Stimulated activated CD4-positive, alpha-beta T cell treated with anti-CD3 and anti-CD28 coated beads, Interleukin-15, amount 100 ng/mL, for 24 hours (primary cell): ENCODE measurements at regions not wholly inside any gene's neighbourhood (a gene's known extent, or its start where the extent isn't known, plus 50 kb on each side); places are given as distances from the start of the nearest gene placed in this dataset.

Experiments used
- DNase-seq: peaks from one replicate; pipeline ENCODE4 v3.0.0-alpha.2; 2020

DNA sequence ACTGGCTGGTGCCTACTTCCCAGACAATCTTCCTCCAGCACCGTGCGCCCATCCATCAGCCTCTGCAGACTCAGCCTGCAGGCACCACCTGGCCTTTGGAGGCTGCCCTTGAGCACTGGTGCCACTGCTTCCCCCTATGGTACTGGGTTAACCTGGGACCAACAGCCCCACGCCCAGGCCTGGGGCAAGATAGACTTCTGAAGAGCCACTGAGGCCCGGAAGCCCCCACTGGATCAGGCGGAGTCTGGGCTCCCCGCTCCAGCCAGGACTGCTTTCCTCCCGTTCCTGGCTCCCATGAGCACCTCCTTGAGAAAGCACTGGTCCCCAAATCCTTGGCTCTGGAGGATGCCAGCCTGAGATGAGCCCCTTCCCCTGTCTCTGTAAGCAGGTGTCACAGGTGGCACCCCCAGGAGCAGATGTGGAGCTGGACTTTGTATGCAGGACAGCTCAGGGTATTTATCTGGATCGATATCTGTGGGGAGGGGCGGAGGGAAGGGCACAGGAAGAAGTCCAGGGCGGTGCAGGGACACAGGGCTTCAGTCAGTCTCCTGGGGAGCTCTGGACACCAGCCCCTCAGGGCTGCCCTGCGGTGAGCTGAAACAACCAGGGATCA lies 206.5 kb upstream of the PPP2R2D start:
- DNase-seq, result no peak

DNA sequence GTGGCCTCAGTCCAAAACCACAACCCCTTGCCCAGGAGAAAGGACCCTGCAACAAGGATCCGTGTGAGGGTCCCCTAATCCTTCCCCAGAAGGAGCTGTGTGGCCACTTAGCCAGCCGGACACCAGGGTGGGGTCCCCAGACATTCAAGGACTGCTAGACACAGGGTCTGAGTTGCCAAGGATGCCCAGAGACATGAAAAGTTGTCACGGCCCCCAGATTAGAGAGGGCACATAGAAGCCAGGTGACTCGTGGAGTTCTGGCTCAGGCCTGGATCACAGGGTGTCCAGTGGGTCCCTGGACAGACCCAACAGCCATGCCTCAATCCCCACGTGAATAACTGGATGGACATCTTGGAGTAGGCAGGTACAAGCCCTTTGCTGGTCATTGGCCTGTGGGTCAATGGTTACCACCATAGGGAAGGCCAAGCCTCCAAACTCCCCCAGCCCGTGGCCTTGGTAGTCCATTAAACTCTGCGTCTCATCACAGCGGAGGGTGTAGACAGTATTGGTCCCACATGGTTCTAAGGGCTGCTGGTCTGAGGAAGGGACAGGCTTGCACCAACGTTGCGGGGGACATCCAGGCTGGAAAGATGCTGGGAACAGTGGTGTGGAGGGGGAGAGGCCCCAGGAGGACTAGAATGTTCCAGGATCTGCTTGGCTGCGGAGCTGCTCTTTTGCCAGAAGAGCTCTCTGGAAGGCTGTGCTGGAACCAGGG lies 205.9 kb upstream of the PPP2R2D start:
- DNase-seq, result no peak

DNA sequence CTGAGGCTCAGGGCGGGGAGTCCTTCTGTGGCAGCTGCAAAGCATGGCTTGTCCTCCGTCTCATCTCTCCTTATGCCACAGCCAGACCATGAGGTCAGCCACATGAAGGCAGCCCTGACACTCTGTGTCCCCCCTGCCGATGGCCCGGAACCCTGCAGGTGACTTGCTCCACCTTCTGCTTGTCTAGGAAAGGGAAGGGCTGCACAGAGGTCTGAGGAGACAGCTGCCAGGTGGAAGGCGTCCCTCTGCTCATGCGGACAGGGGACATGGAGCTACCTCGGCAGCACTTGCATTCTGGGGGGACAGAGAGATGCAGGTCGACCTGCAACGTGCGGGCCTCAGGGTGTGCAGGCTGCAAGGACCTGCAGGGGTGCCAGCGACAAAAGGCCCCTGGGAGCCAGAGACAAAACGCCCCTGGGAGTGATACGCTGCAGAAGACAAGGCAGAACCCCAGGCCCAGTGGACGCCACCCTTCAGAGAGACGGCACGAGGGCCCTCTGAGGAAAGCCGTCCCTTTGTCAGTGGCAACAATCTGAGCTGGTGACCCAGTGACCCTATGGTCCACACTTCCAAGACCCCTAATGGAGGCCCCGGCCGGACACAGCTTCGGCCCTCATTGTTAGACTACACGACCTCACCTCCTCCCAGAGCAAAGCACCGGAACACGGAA lies 205.2 kb upstream of the PPP2R2D start:
- DNase-seq, result no peak

DNA sequence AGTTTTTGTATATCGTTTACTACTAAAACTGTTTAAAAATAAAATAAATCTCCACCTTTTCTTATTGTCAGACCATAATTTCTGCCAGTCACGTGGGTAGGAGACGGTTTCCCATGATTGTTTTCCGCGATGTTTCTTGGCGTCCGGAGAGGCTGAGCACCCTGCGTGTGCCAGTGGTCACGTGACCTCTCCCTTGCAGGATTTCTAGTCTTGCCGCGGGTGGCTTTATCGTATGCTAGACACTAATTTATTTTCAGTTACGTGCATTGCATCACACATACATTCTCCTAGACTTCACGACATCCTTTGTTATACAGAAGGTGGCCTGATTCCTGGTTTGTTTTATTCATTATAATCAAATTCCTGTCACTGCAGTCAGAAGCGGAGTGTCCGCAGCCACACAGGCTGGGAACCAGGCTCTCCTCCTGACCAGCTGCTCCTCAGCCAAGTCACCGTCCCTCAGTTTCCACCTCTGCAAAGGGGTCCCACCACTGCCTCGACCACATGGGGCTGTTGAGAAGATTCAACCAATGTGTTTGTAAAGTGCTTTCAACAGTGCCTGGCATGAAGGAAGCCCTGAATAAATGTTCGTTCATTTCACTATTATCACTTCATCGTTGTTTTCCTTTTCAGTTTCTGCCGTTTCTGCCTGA lies 203.2 kb upstream of the PPP2R2D start:
- no peak for DNase-seq

DNA sequence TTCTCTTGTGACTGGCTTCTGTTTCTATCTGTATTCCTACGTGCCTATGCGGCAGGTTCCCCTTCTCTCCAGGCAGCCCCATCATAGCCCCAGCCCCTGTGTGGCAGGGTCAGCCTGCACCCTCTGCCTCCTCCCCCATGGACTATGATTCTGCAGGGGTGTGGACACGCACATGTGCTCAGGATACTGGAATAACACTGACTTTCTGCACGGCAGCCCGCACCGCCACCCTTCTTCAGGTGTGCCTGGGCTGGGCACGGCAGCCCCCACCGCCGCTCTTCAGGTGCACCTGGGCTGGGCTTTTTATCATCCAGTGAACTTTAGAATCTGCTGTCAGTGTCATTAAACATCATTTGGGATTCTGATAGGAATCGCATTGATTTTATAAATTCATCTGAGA lies 202.6 kb upstream of the PPP2R2D start:
- DNase-seq, result no peak

DNA sequence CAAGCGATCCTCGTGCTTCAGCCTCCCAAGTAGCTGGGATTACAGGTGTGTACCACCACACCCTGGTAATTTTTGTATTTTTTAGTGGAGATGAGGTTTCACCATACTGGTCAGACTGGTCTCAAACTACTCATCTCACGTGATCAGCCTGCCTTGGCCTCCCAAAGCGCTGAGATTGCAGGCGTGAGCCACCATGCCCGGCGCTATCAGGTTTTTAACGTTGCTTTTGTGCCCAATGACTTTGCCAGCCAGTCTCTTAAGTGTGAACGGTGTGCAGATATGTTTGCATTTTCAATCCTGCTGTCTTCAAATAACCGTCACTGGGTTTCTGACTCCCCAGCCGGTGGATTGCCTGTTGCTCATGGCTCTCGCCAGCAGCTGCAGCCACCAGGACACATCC lies 201.8 kb upstream of the PPP2R2D start:
- no peak for DNase-seq

DNA sequence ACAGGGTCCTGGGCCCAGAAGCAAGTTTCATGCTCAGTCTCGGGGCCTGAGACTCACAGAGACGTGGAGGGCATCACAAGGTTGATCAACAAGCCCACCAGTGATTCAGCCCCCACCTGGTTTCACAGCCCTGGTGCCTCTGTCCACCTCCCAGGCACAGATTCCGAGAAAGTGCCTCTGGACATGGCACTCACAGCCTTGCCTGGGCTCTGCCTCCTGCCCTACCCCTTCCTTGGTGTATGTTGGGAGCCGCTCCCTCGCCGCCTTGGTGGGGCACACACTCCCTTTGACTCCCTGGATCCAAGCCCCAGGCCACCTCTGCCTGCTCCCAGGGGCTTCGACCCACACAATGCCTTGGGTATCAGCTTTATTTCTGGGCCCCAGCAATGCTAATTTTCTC lies 200.8 kb upstream of the PPP2R2D start:
- no peak for DNase-seq

DNA sequence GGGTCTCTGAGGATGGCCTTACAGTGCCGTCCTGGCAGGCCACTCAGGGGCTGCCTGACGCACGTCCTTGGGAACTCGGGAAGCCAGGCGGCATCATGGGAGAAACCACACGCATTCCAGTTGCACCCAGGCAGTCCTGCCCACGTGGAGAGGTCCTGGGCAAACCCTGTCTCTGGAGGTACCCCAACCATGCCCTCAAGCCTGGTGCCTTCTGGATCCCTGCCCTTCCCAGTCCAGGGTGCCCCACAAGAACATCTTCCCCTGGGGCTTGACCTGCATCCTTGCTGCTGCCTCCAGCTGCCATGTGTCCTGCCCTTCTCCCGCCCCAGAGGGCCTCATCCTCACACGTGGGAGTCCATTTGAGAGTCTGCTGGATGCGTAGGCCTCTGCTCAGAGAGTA lies 200.3 kb upstream of the PPP2R2D start:
- DNase-seq, result no peak

DNA sequence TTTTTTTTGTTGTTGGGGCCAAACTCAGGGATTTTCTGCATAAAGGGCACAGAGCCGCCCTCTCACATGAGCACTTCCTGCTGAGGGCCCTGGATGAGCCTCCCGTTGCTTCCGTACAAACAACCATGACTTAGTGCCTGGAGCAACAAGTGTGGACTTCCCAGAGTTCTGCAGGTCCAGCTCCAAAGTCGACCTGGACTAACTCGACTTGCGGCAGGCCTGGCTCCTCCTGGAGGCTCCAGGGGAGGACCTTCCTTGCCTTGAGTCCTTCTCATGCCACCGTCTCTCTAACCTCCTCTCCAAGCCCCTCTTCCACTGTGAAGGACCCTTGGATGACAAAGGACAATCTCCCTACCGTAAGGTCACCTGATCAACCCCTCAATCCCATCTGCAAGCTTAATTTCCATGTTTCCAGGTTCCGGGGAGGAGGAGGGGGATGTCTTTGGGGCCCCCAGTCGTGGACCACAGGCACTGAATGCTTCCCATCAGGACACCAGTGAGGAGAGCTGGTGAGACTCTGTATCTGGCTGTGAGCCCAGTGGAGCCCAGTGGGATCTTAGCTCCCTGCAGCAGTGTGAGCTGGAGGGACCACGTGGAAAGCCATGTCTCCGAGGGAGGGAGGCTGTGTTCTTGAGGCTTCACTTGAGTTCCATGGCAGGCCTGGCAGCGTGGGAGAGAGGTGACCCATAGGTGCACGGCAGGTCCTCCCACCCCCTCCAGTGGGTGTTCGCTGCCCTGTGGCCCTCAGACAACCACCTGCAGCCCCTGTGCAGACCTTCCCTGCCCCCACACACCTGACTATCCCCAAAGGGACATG lies 199.5 kb upstream of the PPP2R2D start:
- DNase-seq, result no peak

DNA sequence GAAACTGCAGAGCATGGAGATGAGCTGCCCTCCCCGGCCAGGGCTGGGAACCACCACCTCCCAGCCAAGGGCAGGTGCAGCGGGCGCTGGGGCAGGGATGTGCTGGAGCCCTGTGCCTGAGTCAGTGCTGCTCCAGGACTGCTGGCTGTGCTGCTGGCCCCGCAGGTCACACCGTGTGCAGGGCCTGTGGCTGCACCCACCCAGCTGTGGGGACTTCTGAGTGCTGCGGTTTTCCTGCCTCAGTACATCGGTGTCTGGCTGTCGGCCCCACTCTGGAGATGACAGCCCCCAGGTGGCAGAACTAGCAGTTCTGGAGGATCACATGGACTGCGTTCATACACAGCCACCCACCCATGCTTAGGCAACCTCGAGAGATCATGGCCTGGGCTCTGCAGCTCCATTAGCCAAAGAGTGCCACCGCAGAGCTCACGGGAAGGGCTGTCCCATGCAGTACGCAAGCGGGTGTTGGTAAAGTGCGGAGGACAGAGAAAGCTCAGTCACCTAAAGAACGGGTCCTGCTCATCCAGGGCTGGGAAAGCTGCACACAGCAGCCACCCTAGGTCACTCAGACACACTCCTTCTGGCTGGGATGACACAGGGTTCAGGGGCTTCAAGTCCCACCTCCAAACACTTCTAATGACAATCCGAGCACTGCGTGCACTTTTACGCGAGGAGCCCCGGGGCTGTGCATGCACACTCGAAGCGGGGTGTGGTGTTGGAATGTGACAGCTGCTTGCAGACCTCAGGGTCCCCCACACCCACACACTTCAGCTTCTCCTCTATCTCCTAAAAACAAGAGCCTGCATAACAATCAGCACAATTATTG lies 198.1 kb upstream of the PPP2R2D start:
- no peak for DNase-seq

DNA sequence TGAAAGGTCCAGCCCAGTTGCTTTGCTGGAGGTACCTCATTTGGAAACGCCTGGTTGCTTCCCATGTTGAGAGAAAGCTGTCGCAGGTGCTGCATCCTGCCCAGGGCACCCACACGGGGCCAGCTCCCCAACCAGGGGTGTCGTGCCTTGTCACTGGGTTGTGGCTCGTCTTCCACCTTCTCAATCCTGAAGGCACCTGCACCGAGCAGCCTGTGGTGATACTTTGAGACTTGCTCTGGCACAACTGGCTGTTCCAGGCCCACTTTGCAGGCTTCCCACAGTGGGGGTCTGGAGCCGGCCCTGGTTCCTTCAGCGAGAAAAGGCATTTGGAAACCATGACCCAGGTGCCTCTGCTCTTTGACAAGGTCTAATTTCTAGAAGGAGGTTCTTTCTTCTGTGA lies 197.3 kb upstream of the PPP2R2D start:
- DNase-seq, result no peak

DNA sequence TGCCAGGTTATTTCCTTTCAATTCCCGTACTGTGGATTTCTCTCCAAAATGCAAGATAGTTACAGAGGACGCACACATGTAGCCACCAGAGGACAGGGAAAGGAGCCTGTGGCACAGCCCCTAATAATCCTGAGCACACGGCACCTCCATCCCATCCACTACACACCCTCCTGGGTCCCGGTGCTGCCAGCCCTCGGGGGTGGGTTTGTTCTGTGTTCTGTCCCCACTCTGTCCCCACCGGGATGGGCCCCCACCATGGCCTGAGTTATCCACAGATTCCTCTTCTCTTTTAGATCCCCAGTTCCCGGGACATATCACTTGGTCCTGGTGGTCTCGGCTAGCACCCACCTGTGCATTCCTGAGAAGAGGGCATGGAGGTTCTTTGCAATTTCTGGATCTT lies 196.9 kb upstream of the PPP2R2D start:
- no peak for DNase-seq

DNA sequence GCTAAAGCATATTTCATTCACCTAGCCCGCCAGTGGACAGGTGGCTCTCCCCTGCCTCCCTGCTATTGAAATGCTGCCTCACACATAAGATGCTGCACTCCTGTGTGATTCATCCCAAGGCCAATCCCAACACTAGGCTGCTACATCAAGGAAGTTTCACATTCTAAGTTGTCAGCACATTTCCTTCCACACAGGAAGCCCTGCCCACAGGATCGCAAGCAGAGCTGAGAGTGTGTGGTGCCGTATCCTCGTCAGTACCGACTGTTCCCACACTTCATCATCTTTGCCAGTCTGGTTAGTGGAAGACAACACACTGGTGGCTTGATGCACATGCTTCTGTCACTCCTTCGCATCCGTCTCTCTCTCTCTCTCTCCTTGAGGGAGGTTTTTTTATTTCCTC lies 194.3 kb upstream of the PPP2R2D start:
- DNase-seq, result no peak

DNA sequence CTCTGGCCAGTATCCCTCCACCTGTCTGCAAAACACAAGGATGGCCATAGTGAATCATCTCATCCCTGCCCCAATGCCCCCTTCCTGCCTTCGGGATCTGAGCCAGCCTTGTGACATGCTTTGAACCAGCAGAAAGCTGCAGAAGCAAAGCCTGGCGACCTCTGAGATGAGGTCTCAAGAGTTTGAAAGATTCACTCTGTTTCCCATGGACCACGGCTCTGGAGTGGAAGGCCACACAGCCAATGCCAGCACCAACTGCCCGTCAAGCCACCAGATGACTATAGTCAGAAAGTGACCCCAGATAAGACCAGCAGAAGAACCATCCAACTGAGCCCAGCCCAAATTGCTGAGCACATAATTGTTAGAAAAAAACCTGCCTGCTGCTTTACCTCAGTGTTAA lies 193.9 kb upstream of the PPP2R2D start:
- DNase-seq, result no peak

DNA sequence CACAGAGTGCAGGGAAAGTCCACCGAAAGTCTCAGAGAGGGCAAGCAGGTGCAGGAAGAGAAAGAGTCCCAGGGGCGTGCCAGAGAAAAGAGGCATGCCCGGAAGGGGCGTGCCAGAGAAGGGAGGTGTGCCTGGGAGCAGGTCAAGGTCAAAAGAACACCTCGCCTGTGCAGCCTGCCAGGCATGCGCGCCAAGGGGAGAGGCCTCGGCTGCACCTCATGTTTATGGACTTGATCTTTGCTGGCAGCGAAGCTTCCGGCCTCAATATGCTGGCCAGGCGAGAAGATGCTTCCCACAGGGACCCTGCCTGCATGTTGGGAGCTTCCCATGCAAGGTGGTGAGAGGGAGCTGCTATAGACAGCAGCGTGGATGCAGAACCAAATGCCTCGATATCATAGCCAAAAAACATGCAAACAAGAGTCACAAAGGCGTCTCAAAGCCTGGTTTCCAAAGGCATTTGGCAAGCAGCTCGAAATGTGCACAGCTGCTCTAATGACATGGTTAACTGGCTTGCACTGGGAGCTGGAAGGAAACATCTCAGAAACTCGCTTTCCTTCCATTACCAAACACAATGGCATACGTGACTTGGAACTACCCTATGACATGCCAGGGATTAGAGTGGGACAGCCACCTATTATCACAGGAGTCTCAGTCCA lies 192.5 kb upstream of the PPP2R2D start:
- no peak for DNase-seq

DNA sequence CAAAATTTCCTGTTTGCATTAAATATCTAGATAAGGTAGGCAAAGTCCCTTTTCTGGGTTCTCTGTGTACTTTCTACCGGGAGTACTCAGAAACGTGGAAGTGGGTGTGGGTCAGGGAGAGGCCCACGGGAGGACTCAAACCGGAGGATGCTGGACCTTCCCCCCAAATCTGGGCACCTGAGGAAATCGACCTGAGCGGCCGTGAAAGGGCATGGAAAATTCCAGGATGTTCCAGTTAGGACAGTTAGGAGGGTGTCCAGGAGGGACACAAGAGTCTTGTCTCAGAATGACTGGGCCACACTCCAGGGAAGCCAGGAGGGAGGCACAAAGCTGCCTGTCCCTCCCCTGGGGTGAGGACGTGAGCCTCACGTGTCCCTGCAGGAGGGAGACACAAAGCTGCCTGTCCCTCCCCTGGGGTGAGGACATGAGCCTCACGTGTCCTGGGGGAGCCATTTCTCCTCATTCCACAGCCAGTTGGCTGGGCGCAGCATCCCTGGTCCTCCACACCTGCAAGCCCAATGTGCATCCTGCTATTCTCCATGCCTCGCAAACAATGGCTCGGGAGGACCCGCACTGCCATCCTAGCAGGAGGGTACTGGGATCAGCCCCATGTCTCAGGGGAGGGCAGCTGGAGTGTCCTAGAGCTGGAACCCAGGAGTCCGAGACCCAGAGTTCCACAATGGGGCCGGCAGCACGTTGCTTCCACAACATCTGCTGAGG lies 190.5 kb upstream of the PPP2R2D start:
- DNase-seq, result no peak

DNA sequence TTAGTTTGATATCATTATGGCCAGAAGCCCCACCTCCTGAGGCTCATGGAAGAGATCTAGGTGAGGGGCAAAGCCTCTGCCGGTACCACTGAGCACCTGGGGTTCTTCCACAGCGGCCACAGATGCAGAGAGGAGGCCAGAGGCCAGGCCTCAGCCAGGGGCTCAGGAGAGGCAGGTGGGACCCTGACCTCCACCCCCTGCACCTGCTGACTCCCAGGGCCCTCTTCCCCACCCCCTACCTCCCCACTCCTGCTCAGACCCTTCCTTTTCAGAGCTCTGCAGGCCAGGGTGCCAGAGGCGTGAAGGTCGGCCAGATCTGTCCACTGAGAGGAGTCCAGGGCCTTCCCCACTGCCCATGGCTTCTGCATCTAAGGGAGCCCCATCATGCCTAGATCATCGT lies 178.7 kb upstream of the PPP2R2D start:
- DNase-seq, result no peak

DNA sequence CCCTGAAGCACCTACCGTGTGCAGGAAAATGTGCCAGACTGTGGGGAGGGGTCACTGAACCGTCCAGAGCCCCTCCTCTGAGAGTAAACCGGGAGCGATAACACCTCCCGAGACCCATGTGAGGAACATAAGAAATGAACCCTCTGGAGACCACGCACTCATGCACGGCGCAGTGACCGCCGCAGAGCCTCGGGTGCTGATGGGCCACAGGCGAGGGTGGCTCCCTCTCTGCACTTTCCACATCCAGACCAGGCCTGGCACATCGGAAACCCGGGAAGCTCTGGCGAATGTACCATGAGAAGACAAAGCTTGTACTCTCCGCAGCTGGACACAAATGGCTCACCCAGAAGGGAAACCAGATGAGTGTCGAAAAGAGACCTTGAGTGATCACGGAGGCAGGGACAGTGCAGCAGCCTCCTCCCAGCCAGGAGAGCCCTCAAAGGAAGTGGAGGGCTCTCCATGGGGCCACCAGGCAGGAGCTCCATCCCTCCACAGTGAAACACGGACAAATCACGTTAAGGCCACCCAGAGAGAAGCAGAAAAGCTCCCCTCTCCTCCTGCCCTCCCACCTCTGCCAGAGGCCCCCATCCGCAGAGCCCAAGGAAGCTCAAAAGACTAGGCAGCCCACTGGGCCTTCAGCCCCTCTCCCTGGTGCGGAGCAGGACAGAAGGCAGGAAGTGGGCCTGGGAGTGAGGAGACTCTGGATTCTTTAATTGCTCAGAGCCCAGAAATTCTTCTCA lies 178.1 kb upstream of the PPP2R2D start:
- no peak for DNase-seq

DNA sequence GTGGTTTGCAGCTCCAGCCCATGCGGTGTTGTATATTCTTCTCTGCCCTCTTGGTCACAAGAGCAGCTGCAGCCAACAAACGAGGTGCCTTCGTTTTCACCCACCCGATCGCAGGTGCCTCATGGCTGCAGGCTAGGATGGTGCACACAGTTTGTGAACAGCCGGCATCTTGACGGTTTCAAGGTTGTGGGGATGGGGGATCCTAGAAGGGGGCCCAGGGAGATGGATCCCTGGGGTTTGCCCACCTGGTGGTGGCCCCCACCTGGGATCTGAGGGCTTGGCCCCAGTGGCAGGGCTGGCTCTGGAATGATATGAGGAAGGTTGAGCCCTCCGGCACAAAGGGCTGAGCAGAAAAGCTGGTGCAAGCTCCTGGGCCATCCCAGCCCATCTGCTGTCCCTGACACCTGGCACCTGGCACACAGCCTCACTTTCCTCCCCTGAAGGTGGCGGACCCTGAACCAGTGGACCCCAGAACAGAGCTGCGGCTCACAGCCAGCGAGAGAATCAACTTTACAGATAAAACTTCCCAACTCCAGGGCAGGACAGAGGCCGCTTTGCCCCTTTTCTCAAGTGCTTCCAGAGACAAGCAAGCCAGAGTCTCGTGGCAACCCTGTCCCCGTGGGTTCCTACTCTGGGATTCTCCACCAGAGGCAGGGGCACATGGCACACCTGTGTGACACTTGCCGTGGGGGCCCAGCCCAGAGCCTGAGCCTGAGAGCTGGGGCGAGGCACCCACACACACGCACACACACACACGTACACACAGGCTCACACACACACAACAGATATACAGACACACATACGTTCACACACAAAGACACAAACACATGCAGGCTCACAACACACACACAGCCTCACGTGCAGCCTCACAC lies 177.3 kb upstream of the PPP2R2D start:
- DNase-seq, result no peak
